B cell (primary cell): ENCODE measurements at regions not wholly inside any gene's neighbourhood (a gene's known extent, or its start where the extent isn't known, plus 50 kb on each side); places are given as distances from the start of the nearest gene placed in this dataset.

ENCODE experiments used
- CTCF ChIP-seq: fragments of 200-600 bp; IDR thresholded peaks from one replicate; pipeline ENCODE4 v1.8.0; 2022; ENCODE audit warnings: antibody characterized with exemption, mild to moderate bottlenecking
- EZH2 ChIP-seq: IDR thresholded peaks from 2 replicates; pipeline ENCODE4 v1.6.1; 2012; ENCODE audit warnings: borderline replicate concordance, low read depth, mild to moderate bottlenecking, moderate library complexity, low read length; ENCODE audit not compliant: insufficient read depth, poor library complexity, severe bottlenecking

- no peak for TF ChIP-seq CTCF
- TF ChIP-seq EZH2, result no peak
These were observed 461.5 kb downstream of the TUSC7 start for GRCh38 chr3:117171124-117171523.
